Activated naive CD8-positive, alpha-beta T cell treated with anti-CD3 and anti-CD28 coated beads for 36 hours (primary cell): ENCODE measurements at regions not wholly inside any gene's neighbourhood (a gene's known extent, or its start where the extent isn't known, plus 50 kb on each side); places are given as distances from the start of the nearest gene placed in this dataset.

Source experiments
- DNase-seq: peaks from one replicate; pipeline ENCODE4 v3.0.0; 2021
- H3K27ac Mint-ChIP-seq: one replicate; pipeline ENCODE4 v1.8.0; 2022; ENCODE audit warnings: mild to moderate bottlenecking, moderate library complexity, mixed read lengths
- H3K27me3 Mint-ChIP-seq: one replicate; pipeline ENCODE4 v1.8.0; 2022; ENCODE audit warnings: mild to moderate bottlenecking, mixed read lengths
- H3K36me3 Mint-ChIP-seq: one replicate; pipeline ENCODE4 v1.8.0; 2021; ENCODE audit warnings: mild to moderate bottlenecking, mixed read lengths
- H3K4me1 Mint-ChIP-seq: one replicate; pipeline ENCODE4 v1.8.0; 2021; ENCODE audit warnings: mixed read lengths
- H3K4me3 Mint-ChIP-seq: one replicate; pipeline ENCODE4 v1.8.0; 2022; ENCODE audit warnings: mild to moderate bottlenecking, moderate library complexity, mixed read lengths
- H3K9me3 Mint-ChIP-seq: one replicate; pipeline ENCODE4 v1.8.0; 2022; ENCODE audit warnings: mixed read lengths

GRCh38 chr6:22071270-22072041 is 225.4 kb downstream of the PRL start:
- H3K27ac Mint-ChIP-seq: no peak overlapping the region
- H3K27me3 Mint-ChIP-seq: peaks cover 6% of the 10 kb centered on the region
- H3K36me3 Mint-ChIP-seq: no peaks in the 10 kb centered on the region
- no peaks in the 10 kb centered on the region for H3K4me1 Mint-ChIP-seq
- no peak for DNase-seq
- H3K4me3 Mint-ChIP-seq: no peak overlapping the region
- no peaks in the 10 kb centered on the region for H3K9me3 Mint-ChIP-seq

GRCh38 chr6:22072949-22073348 is 223.9 kb downstream of the PRL start:
- Mint-ChIP-seq H3K36me3 (no peaks in the 10 kb centered on the region), H3K9me3 (no peaks in the 10 kb centered on the region), H3K27ac (no peak overlapping the region), H3K4me3 (no peak overlapping the region), H3K4me1 (no peaks in the 10 kb centered on the region), H3K27me3 (peaks cover 6% of the 10 kb centered on the region)
- DNase-seq: no peak

DNA sequence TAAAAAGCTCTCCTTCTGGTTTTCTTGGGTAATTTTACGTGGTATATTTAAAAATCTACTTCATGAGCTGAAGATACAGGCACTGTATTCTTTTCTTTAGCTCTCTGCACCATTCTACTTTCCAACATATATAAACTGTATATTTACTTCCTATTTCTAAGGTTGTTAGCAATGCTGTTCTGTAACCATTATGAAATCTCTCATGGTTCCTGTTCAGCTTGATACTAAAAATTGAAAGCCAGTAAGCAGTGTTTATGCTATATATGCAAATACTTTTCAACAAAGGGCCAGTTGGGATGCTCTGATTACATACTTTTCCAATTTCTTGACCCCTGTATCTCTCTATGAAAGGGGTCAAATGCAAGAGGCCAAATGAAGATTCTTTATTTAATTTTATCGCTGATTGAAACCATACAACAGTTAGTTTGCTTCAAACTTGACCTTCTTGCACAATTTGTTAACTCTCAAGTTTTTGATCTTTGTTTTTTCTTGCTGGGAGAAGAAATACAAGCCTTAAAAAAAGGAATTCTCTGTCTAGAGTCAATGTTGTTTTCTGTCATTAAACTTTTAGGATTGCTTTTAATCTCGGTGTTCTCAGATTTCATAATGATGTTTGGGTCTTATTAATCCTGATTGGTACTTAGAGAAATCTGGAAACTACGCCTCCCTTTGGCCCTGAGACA is 223.2 kb downstream of the PRL start:
- Mint-ChIP-seq H3K27ac (no peak overlapping the region), H3K36me3 (no peaks in the 10 kb centered on the region), H3K27me3 (peaks cover 6% of the 10 kb centered on the region), H3K4me1 (no peaks in the 10 kb centered on the region), H3K4me3 (no peak overlapping the region), H3K9me3 (no peaks in the 10 kb centered on the region)
- DNase-seq: no peak

DNA sequence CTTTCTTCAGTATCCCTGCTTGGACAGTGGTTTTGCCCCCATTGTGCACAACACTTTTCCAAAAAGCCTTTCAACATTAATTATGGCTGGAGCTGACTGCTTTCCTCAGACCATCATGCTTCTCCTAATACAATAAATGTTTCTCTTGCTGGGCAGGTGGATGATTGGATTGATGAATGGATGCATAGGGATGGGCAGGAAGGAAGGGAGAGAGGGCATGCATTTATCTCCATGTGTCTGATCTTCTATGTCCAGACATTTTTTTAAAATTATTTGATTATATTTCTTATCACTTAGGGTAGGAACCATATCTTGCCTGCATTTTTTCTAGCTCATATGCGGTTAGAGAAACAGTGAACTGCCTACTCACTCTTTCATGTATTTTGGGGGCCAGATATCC is 218.5 kb downstream of the PRL start:
- no peak overlapping the region for H3K27ac Mint-ChIP-seq
- DNase-seq: no peak
- no peaks in the 10 kb centered on the region for H3K4me1 Mint-ChIP-seq
- no peaks in the 10 kb centered on the region for H3K9me3 Mint-ChIP-seq
- no peak overlapping the region for H3K4me3 Mint-ChIP-seq
- no peaks in the 10 kb centered on the region for H3K36me3 Mint-ChIP-seq
- H3K27me3 Mint-ChIP-seq: no peaks in the 10 kb centered on the region

GRCh38 chr6:22078802-22079545 is 217.9 kb downstream of the PRL start:
- H3K4me1 Mint-ChIP-seq: no peaks in the 10 kb centered on the region
- no peaks in the 10 kb centered on the region for H3K36me3 Mint-ChIP-seq
- H3K9me3 Mint-ChIP-seq: no peaks in the 10 kb centered on the region
- H3K27me3 Mint-ChIP-seq: no peaks in the 10 kb centered on the region
- H3K4me3 Mint-ChIP-seq: no peak overlapping the region
- no peak overlapping the region for H3K27ac Mint-ChIP-seq
- no peak for DNase-seq

- Mint-ChIP-seq H3K27ac (no peak overlapping the region), H3K27me3 (no peaks in the 10 kb centered on the region), H3K36me3 (no peaks in the 10 kb centered on the region), H3K4me3 (no peak overlapping the region), H3K4me1 (no peaks in the 10 kb centered on the region), H3K9me3 (no peaks in the 10 kb centered on the region)
- DNase-seq: no peak
Measured at GRCh38 chr6:22079783-22080182, 217.1 kb downstream of the PRL start.

GRCh38 chr6:22081709-22082108 is 215.1 kb downstream of the PRL start:
- no peaks in the 10 kb centered on the region for H3K27me3 Mint-ChIP-seq
- H3K4me3 Mint-ChIP-seq: no peak overlapping the region
- H3K4me1 Mint-ChIP-seq: no peaks in the 10 kb centered on the region

DNA sequence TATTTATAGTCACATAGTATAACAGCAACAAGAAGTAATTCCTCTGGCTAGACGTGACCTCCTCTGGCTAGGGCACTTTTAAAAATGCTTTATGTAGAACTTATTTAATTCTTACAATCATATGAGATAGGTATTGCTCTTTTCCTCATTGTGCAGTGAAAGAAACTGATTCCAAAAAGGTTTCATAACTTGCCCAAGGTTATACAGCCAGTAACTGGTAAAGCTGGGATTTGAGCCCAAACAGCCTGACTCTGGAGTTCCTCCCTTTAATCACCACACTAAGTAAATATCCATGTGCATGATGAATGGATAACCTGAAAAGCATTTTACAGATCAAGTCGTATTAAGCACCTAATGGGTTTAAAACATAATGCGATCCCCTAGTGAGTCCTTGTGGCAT is 214.6 kb downstream of the PRL start:
- Mint-ChIP-seq H3K9me3 (no peaks in the 10 kb centered on the region), H3K36me3 (no peaks in the 10 kb centered on the region), H3K27ac (no peak overlapping the region), H3K4me3 (no peak overlapping the region), H3K4me1 (no peaks in the 10 kb centered on the region), H3K27me3 (no peaks in the 10 kb centered on the region)
- DNase-seq: no peak

More at GRCh38 chr6:22081709-22082108, 215.1 kb downstream of the PRL start:
- DNase-seq: no peak
- Mint-ChIP-seq H3K9me3 (no peaks in the 10 kb centered on the region), H3K27ac (no peak overlapping the region), H3K36me3 (no peaks in the 10 kb centered on the region)

- Mint-ChIP-seq H3K9me3 (no peaks in the 10 kb centered on the region), H3K27me3 (no peaks in the 10 kb centered on the region), H3K36me3 (no peaks in the 10 kb centered on the region), H3K4me1 (no peaks in the 10 kb centered on the region), H3K27ac (no peak overlapping the region), H3K4me3 (no peak overlapping the region)
- DNase-seq: no peak
Measured at GRCh38 chr6:22083119-22083518, 213.7 kb downstream of the PRL start.

GRCh38 chr6:22087960-22088706 is 208.7 kb downstream of the PRL start:
- Mint-ChIP-seq H3K4me3 (no peak overlapping the region), H3K27me3 (no peaks in the 10 kb centered on the region), H3K9me3 (no peaks in the 10 kb centered on the region), H3K27ac (no peak overlapping the region), H3K4me1 (peaks cover 7% of the 10 kb centered on the region), H3K36me3 (no peaks in the 10 kb centered on the region)
- DNase-seq: no peak

DNA sequence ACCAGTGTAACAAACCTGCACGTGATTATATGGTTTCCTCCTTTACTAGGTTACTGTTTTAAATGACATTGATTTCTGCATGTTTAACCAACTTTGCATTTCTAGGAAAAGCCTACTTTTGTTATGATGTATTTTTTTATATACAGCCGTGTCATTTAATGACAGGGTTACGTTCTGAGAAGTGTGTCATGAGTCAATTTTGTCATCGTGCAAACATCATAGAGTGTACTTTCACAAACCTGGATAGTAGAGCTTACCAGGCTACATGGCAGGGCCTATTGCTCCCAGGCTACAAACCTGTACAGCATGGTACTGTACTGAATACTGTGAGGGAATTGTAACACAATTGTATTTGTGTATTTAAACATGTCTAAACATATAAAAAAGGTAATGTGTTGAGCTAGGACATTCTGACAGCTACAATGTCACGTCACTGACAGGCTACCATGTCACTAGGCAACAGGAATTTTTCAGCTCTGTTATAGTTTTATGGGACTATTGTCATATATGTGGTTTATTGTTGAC is 205.3 kb downstream of the PRL start:
- H3K4me1 Mint-ChIP-seq: peaks cover 7% of the 10 kb centered on the region
- DNase-seq: no peak
- no peaks in the 10 kb centered on the region for H3K9me3 Mint-ChIP-seq
- no peaks in the 10 kb centered on the region for H3K27me3 Mint-ChIP-seq
- no peak overlapping the region for H3K27ac Mint-ChIP-seq
- H3K4me3 Mint-ChIP-seq: no peak overlapping the region
- no peaks in the 10 kb centered on the region for H3K36me3 Mint-ChIP-seq

GRCh38 chr6:22095836-22096235 is 201.0 kb downstream of the PRL start:
- no peaks in the 10 kb centered on the region for H3K9me3 Mint-ChIP-seq
- peaks cover 3% of the 10 kb centered on the region for H3K4me1 Mint-ChIP-seq
- DNase-seq: no peak
- no peak overlapping the region for H3K4me3 Mint-ChIP-seq
- no peak overlapping the region for H3K27ac Mint-ChIP-seq
- H3K27me3 Mint-ChIP-seq: no peaks in the 10 kb centered on the region
- no peaks in the 10 kb centered on the region for H3K36me3 Mint-ChIP-seq

DNA sequence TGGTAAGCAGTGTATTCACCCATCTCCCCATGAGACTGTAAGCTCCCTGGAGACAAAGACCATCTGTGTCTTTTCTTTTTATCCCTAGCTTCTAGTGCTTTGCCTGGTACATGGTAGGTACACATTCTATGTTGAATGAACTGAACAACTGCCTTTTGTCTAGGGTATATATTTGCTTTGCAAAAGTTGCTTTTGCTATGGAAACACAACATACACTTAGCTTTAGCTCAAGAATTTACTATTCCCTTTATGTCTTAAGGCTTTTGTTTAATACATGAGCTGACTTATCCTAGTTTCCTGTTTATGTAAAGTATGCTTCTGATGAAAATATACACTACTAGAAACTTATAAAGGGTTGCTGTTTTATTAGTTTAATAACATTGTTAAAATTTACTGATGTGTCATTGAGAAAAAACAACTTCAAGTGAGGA is 198.2 kb downstream of the PRL start:
- H3K27ac Mint-ChIP-seq: no peak overlapping the region
- H3K27me3 Mint-ChIP-seq: no peaks in the 10 kb centered on the region
- H3K9me3 Mint-ChIP-seq: peaks cover 7% of the 10 kb centered on the region
- H3K4me3 Mint-ChIP-seq: no peak overlapping the region
- DNase-seq: no peak
- peaks cover 4% of the 10 kb centered on the region for H3K36me3 Mint-ChIP-seq
- peaks cover 13% of the 10 kb centered on the region for H3K4me1 Mint-ChIP-seq

GRCh38 chr6:22099231-22099630 is 197.6 kb downstream of the PRL start:
- Mint-ChIP-seq H3K9me3 (peaks cover 7% of the 10 kb centered on the region), H3K27me3 (no peaks in the 10 kb centered on the region), H3K27ac (no peak overlapping the region), H3K4me1 (peaks cover 13% of the 10 kb centered on the region), H3K4me3 (no peak overlapping the region), H3K36me3 (peaks cover 4% of the 10 kb centered on the region)
- DNase-seq: no peak

- Mint-ChIP-seq H3K9me3 (peaks cover 7% of the 10 kb centered on the region), H3K36me3 (peaks cover 4% of the 10 kb centered on the region), H3K27me3 (no peaks in the 10 kb centered on the region), H3K27ac (no peak overlapping the region), H3K4me3 (no peak overlapping the region), H3K4me1 (peaks cover 13% of the 10 kb centered on the region)
- no peak for DNase-seq
Measured at GRCh38 chr6:22099923-22100322, 196.9 kb downstream of the PRL start.
